ENCODE measurements at regions not wholly inside any gene's neighbourhood (a gene's known extent, or its start where the extent isn't known, plus 50 kb on each side); places are given as distances from the start of the nearest gene placed in this dataset.

GRCh38 chr14:57066463-57066862 is 202.2 kb downstream of the EXOC5 start:
- H3K4me3 Mint-ChIP-seq: no peak overlapping the region
- no CpG with 5 or more reads among the region's 4 CpGs for WGBS (ENCODE audit: extremely low coverage, insufficient read length, low lambda C conversion rate)
- Histone ChIP-seq H4K5ac (ENCODE audit: insufficient read length, low read depth, low read length) (no peak overlapping the region), H3K9ac (ENCODE audit: extremely low read depth, insufficient read length, low read length) (no peak overlapping the region), H2BK5ac (ENCODE audit: insufficient read length, low read length) (no peak overlapping the region), H3K27ac (ENCODE audit: insufficient read length, low read depth, low read length) (no peak overlapping the region), H3K14ac (ENCODE audit: insufficient read depth, low read length) (no peak overlapping the region), H3K23ac (ENCODE audit: insufficient read length, low read depth, low read length) (no peak overlapping the region), H3K79me2 (ENCODE audit: insufficient read depth, low read length) (no peaks in the 10 kb centered on the region; the same call in 1 of the 2 replicates), H4K8ac (replicated peaks; ENCODE audit: insufficient read length, low read depth, low read length) (no peak overlapping the region), H3K4me1 (ENCODE audit: insufficient read depth, low read length) (peaks cover 3% of the 10 kb centered on the region; the same call in 1 of the 2 replicates), H2BK15ac (ENCODE audit: low read depth, low read length) (no peak overlapping the region), H2AK5ac (ENCODE audit: insufficient read length, low read length) (no peak overlapping the region), H3K18ac (ENCODE audit: insufficient read length, low read depth, low read length) (no peak overlapping the region), H3K4ac (ENCODE audit: low read depth, low read length) (no peak overlapping the region), H2AFZ (ENCODE audit: low read length) (no peak overlapping the region), H4K91ac (ENCODE audit: insufficient read length, low read depth, low read length) (no peak overlapping the region), H2BK12ac (ENCODE audit: insufficient read length, low read depth, low read length) (no peak overlapping the region), H2BK20ac (ENCODE audit: low read depth, low read length, poor library complexity, severe bottlenecking) (no peak overlapping the region), H3K23me2 (ENCODE audit: insufficient read length, low read depth, low read length, poor library complexity, severe bottlenecking) (no peaks in the 10 kb centered on the region), H3K79me1 (ENCODE audit: insufficient read depth, low read depth, low read length, poor library complexity, severe bottlenecking) (peaks cover 2% of the 10 kb centered on the region), H3K4me2 (ENCODE audit: insufficient read depth, insufficient read length, low read length) (no peak overlapping the region), H3K56ac (ENCODE audit: insufficient read length, low read depth, low read length) (no peak overlapping the region), H3K9me3 (ENCODE audit: control insufficient read depth, low read depth, low read length) (no peaks in the 10 kb centered on the region), H3T11ph (ENCODE audit: low read length) (no peak overlapping the region), H3K27me3 (ENCODE audit: insufficient read depth, low read length) (no peaks in the 10 kb centered on the region; the same call in 1 of the 2 replicates), H4K20me1 (ENCODE audit: control insufficient read depth, insufficient read depth, insufficient read length) (no peaks in the 10 kb centered on the region), H2BK120ac (ENCODE audit: low read depth, low read length, poor library complexity, severe bottlenecking) (no peak overlapping the region)
- H3K27me3 Mint-ChIP-seq (ENCODE audit: low read depth): no peaks in the 10 kb centered on the region; the same call in 1 of the 2 replicates
- no peak for TF ChIP-seq CTCF (conservative IDR thresholded peaks at IDR 0.05)
- no peaks in the 10 kb centered on the region; a peak in 1 of 5 replicates for H3K9me3 Mint-ChIP-seq
- H3K4me1 Mint-ChIP-seq: peaks cover 43 to 51% of the 10 kb centered on the region in 2 experiments
- no peaks in the 10 kb centered on the region for H3K36me3 Mint-ChIP-seq (ENCODE audit: insufficient read depth in 1 of 3, low read depth in 3 of 3)
- no peak for DNase-seq
- H3K27ac Mint-ChIP-seq: no peak overlapping the region

Data from H9 (cell line).